Left lung (tissue), 4 donors: ENCODE measurements at regions not wholly inside any gene's neighbourhood (a gene's known extent, or its start where the extent isn't known, plus 50 kb on each side); places are given as distances from the start of the nearest gene placed in this dataset.

Experiments
- ATAC-seq: fragments of 200-7000 bp; cut with Tn5 transposase; one replicate; pipeline ENCODE4 v1.9.1; 2020; ENCODE audit warnings: moderate library complexity
- DNase-seq, 4 donors: peaks; one replicate each; pipeline ENCODE4 v3.0.0-alpha.2; 2013 to 2020
- H3K27ac ChIP-seq, 2 donors: fragments of 200-600 bp; sonication (generic) in 1 of 2; one replicate each; pipeline versions ENCODE4 v1.5.0 to v1.8.0; 2020 to 2021
- H3K27me3 ChIP-seq, 2 donors: fragments of 200-600 bp; sonication (generic) in 1 of 2; one replicate each; pipeline versions ENCODE4 v1.5.0 to v1.8.0; 2020 to 2021
- H3K36me3 ChIP-seq, 2 donors: fragments of 200-600 bp; sonication (generic) in 1 of 2; one replicate each; pipeline versions ENCODE4 v1.5.0 to v1.8.0; 2020 to 2021
- H3K4me1 ChIP-seq, 2 donors: fragments of 200-600 bp; one replicate each; pipeline ENCODE4 v1.8.0; 2021
- H3K4me3 ChIP-seq, 2 donors: fragments of 200-600 bp; sonication (generic) in 1 of 2; one replicate each; pipeline versions ENCODE4 v1.5.0 to v1.8.0; 2020 to 2021; ENCODE audit warnings: mild to moderate bottlenecking in 1 of 2
- H3K9me3 ChIP-seq, 2 donors: fragments of 200-600 bp; sonication (generic) in 1 of 2; one replicate each; pipeline versions ENCODE4 v1.5.0 to v1.8.0; 2020 to 2021
- CTCF ChIP-seq, 2 donors: fragments of 200-600 bp; sonication (generic) in 1 of 2; IDR thresholded peaks; one replicate each; pipeline versions ENCODE4 v1.5.0 to v1.8.0; 2021; ENCODE audit warnings: antibody characterized with exemption in 2 of 2
- intact Hi-C, 2 donors: fragments of 100-400 bp; cut with DNase I; formaldehyde crosslinking; loops; one replicate each; pipeline versions ENCODE4 v1.11.2 to v1.14.2; 2022
- donor health status: DM: no; HTN: yes; CAD: no.
- donor health status: DM: no; HTN: no; CAD: no.

- Histone ChIP-seq H3K27ac (peak overlapping the region in 1 of 2 donors; percentile 46), H3K4me3 (no peak overlapping the region), H3K4me1 (peaks cover 0 to 2% of the 10 kb centered on the region in 2 donors), H3K9me3 (no peaks in the 10 kb centered on the region), H3K36me3 (no peaks in the 10 kb centered on the region), H3K27me3 (no peaks in the 10 kb centered on the region)
- TF ChIP-seq CTCF (IDR thresholded peaks at IDR 0.05): no peak
- peak; percentile 89 for ATAC-seq
- no peak for DNase-seq
- intact Hi-C loops: no loop called here
Measured at GRCh38 chr2:144082777-144083176, 437.1 kb downstream of the ZEB2 start.

DNA sequence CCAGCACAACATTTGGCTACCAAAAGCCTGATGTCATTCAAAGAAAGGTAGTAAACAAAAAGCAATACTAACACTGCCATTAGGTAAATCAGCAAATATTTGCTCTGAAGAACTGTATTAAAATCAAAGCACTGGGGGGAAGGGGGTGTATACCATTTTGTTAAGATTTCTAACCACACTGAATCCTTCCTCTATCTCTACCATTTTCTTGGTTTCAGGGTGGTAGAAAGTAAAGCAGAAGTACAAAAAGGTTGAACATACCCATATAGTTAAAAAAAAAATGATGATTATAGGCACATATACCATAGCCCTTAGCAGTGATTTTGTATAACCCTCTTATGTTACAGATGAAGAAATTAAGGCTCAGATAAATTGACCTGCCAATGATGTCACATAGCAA, 437.6 kb downstream of the ZEB2 start:
- TF ChIP-seq CTCF (IDR thresholded peaks at IDR 0.05): no peak

GRCh38 chr2:144081272-144081671, 438.6 kb downstream of the ZEB2 start:
- intact Hi-C loops: no loop called here
- no peak for ATAC-seq
- no peaks in the 10 kb centered on the region for H3K36me3 ChIP-seq
- no peaks in the 10 kb centered on the region for H3K27me3 ChIP-seq
- H3K4me3 ChIP-seq: no peak overlapping the region
- H3K4me1 ChIP-seq: peaks cover 0 to 2% of the 10 kb centered on the region in 2 donors
- no peak for DNase-seq
- H3K27ac ChIP-seq: no peak overlapping the region
- no peaks in the 10 kb centered on the region for H3K9me3 ChIP-seq
- TF ChIP-seq CTCF (IDR thresholded peaks at IDR 0.05): no peak

More for the DNA sequence above, 437.6 kb downstream of the ZEB2 start:
- Histone ChIP-seq H3K27me3 (no peaks in the 10 kb centered on the region), H3K27ac (no peak overlapping the region), H3K36me3 (no peaks in the 10 kb centered on the region), H3K4me3 (no peak overlapping the region), H3K9me3 (no peaks in the 10 kb centered on the region), H3K4me1 (peaks cover 0 to 2% of the 10 kb centered on the region in 2 donors)
- intact Hi-C loops: no loop called here
- DNase-seq (no peak), ATAC-seq (no peak)

GRCh38 chr2:144079803-144080202, 440.1 kb downstream of the ZEB2 start:
- TF ChIP-seq CTCF (IDR thresholded peaks at IDR 0.05): no peak
- Histone ChIP-seq H3K4me1 (peaks cover 0 to 2% of the 10 kb centered on the region in 2 donors), H3K27me3 (no peaks in the 10 kb centered on the region), H3K9me3 (no peaks in the 10 kb centered on the region), H3K36me3 (no peaks in the 10 kb centered on the region), H3K27ac (no peak overlapping the region), H3K4me3 (no peak overlapping the region)
- no peak for DNase-seq
- intact Hi-C loops: no loop called here
- ATAC-seq: no peak

- DNase-seq (no peak), ATAC-seq (no peak)
- H3K27ac ChIP-seq: no peak overlapping the region
- no peak overlapping the region for H3K4me3 ChIP-seq
- no peaks in the 10 kb centered on the region for H3K27me3 ChIP-seq
- TF ChIP-seq CTCF (IDR thresholded peaks at IDR 0.05): no peak
- intact Hi-C loops: no loop called here
- H3K4me1 ChIP-seq: peaks cover 0 to 2% of the 10 kb centered on the region in 2 donors
- H3K36me3 ChIP-seq: no peaks in the 10 kb centered on the region
- H3K9me3 ChIP-seq: no peaks in the 10 kb centered on the region
Measured at GRCh38 chr2:144078802-144079724, 440.9 kb downstream of the ZEB2 start.
